Choroid plexus epithelial cell (primary cell): ENCODE measurements at regions not wholly inside any gene's neighbourhood (a gene's known extent, or its start where the extent isn't known, plus 50 kb on each side); places are given as distances from the start of the nearest gene placed in this dataset.

ENCODE experiments used
- DNase-seq: peaks from one replicate; pipeline ENCODE4 v3.0.0-alpha.2; 2010; ENCODE audit warnings: low read depth
- H3K4me3 ChIP-seq: 2 replicates; pipeline ENCODE4 v1.5.1; 2011; ENCODE audit warnings: low read depth, mild to moderate bottlenecking, control low read depth, low read length, moderate library complexity
- CTCF ChIP-seq: conservative IDR thresholded peaks from 2 replicates; pipeline ENCODE4 v1.5.1; 2011; ENCODE audit warnings: low read depth, mild to moderate bottlenecking, control low read depth, inconsistent platforms, low read length, moderate library complexity

GRCh38 chr15:98431171-98431570 lies 217.2 kb upstream of the IGF1R start:
- DNase-seq = no peak
- H3K4me3 ChIP-seq = no peak overlapping the region
- no peak for TF ChIP-seq CTCF

GRCh38 chr15:98433346-98433745 lies 215.0 kb upstream of the IGF1R start:
- no peak overlapping the region for H3K4me3 ChIP-seq
- TF ChIP-seq CTCF = no peak
- DNase-seq = no peak

- no peak for TF ChIP-seq CTCF
- no peak overlapping the region for H3K4me3 ChIP-seq
- no peak for DNase-seq
Measured at GRCh38 chr15:98433856-98434255, 214.5 kb upstream of the IGF1R start.

- TF ChIP-seq CTCF = no peak
- no peak overlapping the region for H3K4me3 ChIP-seq
- no peak for DNase-seq
Measured at GRCh38 chr15:98437752-98438151, 210.6 kb upstream of the IGF1R start.

GRCh38 chr15:98438326-98438725 lies 210.0 kb upstream of the IGF1R start:
- no peak for TF ChIP-seq CTCF
- no peak overlapping the region for H3K4me3 ChIP-seq
- DNase-seq = no peak

GRCh38 chr15:98438907-98439306 lies 209.4 kb upstream of the IGF1R start:
- TF ChIP-seq CTCF = no peak
- H3K4me3 ChIP-seq = no peak overlapping the region
- DNase-seq = no peak

- no peak for DNase-seq
- no peak overlapping the region for H3K4me3 ChIP-seq
- no peak for TF ChIP-seq CTCF
Measured at GRCh38 chr15:98439523-98439942, 208.8 kb upstream of the IGF1R start.
